ENCODE measurements at regions not wholly inside any gene's neighbourhood (a gene's known extent, or its start where the extent isn't known, plus 50 kb on each side); places are given as distances from the start of the nearest gene placed in this dataset.
"Not testable (repeated sequence)": the region's sequence is repeated elsewhere in the genome, so short reads cannot be mapped to it uniquely, and the experiment has no call there.

- TF ChIP-seq CTCF (IDR thresholded peaks at IDR 0.05); EZH2 (IDR thresholded peaks at IDR 0.05; ENCODE audit: borderline replicate concordance, insufficient read depth, low read depth, low read length, poor library complexity, severe bottlenecking): not testable (repeated sequence)
These were observed 90.5 kb upstream of the TACR3 start for GRCh38 chr4:103810308-103810707.

Data from B cell (primary cell).